KG1 (cell line): ENCODE measurements at regions not wholly inside any gene's neighbourhood (a gene's known extent, or its start where the extent isn't known, plus 50 kb on each side); places are given as distances from the start of the nearest gene placed in this dataset.
"Not testable (repeated sequence)": the region's sequence is repeated elsewhere in the genome, so short reads cannot be mapped to it uniquely, and the experiment has no call there.

Experiments used
- DNase-seq: peaks from one replicate; lab custom pipeline; 2025; lab: John Stamatoyannopoulos, UW

GRCh38 chr17:71488851-71489250 is 632.0 kb upstream of the SOX9 start:
- no peak for DNase-seq

GRCh38 chr17:71494062-71494855 is 626.6 kb upstream of the SOX9 start:
- DNase-seq = no peak

GRCh38 chr17:71495420-71495819 is 625.4 kb upstream of the SOX9 start:
- no peak for DNase-seq

- DNase-seq = no peak
These were observed 624.3 kb upstream of the SOX9 start for GRCh38 chr17:71496552-71496951.

GRCh38 chr17:71500761-71501555 is 619.9 kb upstream of the SOX9 start:
- no peak for DNase-seq

GRCh38 chr17:71501711-71502110 is 619.1 kb upstream of the SOX9 start:
- DNase-seq = no peak

GRCh38 chr17:71502443-71502842 is 618.4 kb upstream of the SOX9 start:
- DNase-seq = no peak

- no peak for DNase-seq
These were observed 616.9 kb upstream of the SOX9 start for GRCh38 chr17:71503710-71504465.

- no peak for DNase-seq
These were observed 615.6 kb upstream of the SOX9 start for GRCh38 chr17:71505200-71505599.

GRCh38 chr17:71505981-71506380 is 614.8 kb upstream of the SOX9 start:
- DNase-seq = no peak

GRCh38 chr17:71511266-71511995 is 609.4 kb upstream of the SOX9 start:
- DNase-seq = no peak

- not testable (repeated sequence) for DNase-seq
These were observed 607.1 kb upstream of the SOX9 start for GRCh38 chr17:71513725-71514124.

GRCh38 chr17:71516149-71516548 is 604.7 kb upstream of the SOX9 start:
- DNase-seq = no peak

- no peak for DNase-seq
These were observed 601.5 kb upstream of the SOX9 start for GRCh38 chr17:71519285-71519684.

- DNase-seq = no peak
These were observed 599.1 kb upstream of the SOX9 start for GRCh38 chr17:71521724-71522123.

- no peak for DNase-seq
These were observed 598.4 kb upstream of the SOX9 start for GRCh38 chr17:71522383-71522782.

- no peak for DNase-seq
These were observed 593.5 kb upstream of the SOX9 start for GRCh38 chr17:71527311-71527710.

- no peak for DNase-seq
These were observed 592.6 kb upstream of the SOX9 start for GRCh38 chr17:71528210-71528609.

- no peak for DNase-seq
These were observed 590.6 kb upstream of the SOX9 start for GRCh38 chr17:71530248-71530647.

GRCh38 chr17:71535321-71535720 is 585.5 kb upstream of the SOX9 start:
- DNase-seq = no peak

GRCh38 chr17:71546419-71546818 is 574.4 kb upstream of the SOX9 start:
- DNase-seq = no peak

- no peak for DNase-seq
These were observed 572.9 kb upstream of the SOX9 start for GRCh38 chr17:71547904-71548303.
